ENCODE measurements at regions not wholly inside any gene's neighbourhood (a gene's known extent, or its start where the extent isn't known, plus 50 kb on each side); places are given as distances from the start of the nearest gene placed in this dataset.

- Histone ChIP-seq H2AFZ (ENCODE audit: low read depth, low read length) (no peak overlapping the region), H3F3A (ENCODE audit: insufficient read depth, low read length, poor library complexity, severe bottlenecking) (no peaks in the 10 kb centered on the region)
These were observed 459.4 kb upstream of the DMAC1 start for GRCh38 chr9:8259028-8259427.

GRCh38 chr9:8256880-8257279 is 457.3 kb upstream of the DMAC1 start:
- H3K27ac ChIP-seq (ENCODE audit: low read length), result no peak overlapping the region
- no peaks in the 10 kb centered on the region for H4K20me1 ChIP-seq (ENCODE audit: insufficient read depth)
- no peak overlapping the region for H3K9ac ChIP-seq (ENCODE audit: low read length)
- no peak overlapping the region for H2AFZ ChIP-seq (ENCODE audit: low read depth, low read length)
- H3K27me3 ChIP-seq (ENCODE audit: insufficient read depth, low read depth, low read length), result no peaks in the 10 kb centered on the region
- H3K79me2 ChIP-seq (replicated peaks; ENCODE audit: insufficient read depth, low read length), result no peaks in the 10 kb centered on the region
- H3K36me3 ChIP-seq (ENCODE audit: insufficient read depth, low read length), result no peaks in the 10 kb centered on the region
- no peaks in the 10 kb centered on the region for H3K9me2 ChIP-seq (ENCODE audit: insufficient read depth, low read length)
- H3K9me3 ChIP-seq (ENCODE audit: low read length), result no peaks in the 10 kb centered on the region
- no peaks in the 10 kb centered on the region for H3F3A ChIP-seq (ENCODE audit: insufficient read depth, low read length, poor library complexity, severe bottlenecking)
- no peak overlapping the region for H3K4me2 ChIP-seq (ENCODE audit: low read length)
- no peak overlapping the region for H3K4me3 ChIP-seq (ENCODE audit: low read length)
- TF ChIP-seq SMC3 (conservative IDR thresholded peaks at IDR 0.05; ENCODE audit: poor library complexity) (no peak), TAF1 (IDR thresholded peaks at IDR 0.05; ENCODE audit: low read depth) (no peak), REST (IDR thresholded peaks at IDR 0.05; ENCODE audit: borderline replicate concordance) (no peak), EZH2 (IDR thresholded peaks at IDR 0.05; ENCODE audit: borderline replicate concordance, insufficient read depth, low read length, poor library complexity, severe bottlenecking) (no peak), RAD21 (conservative IDR thresholded peaks at IDR 0.05) (no peak), MXI1 (conservative IDR thresholded peaks at IDR 0.05; ENCODE audit: poor library complexity, severe bottlenecking) (no peak), EP300 (conservative IDR thresholded peaks at IDR 0.05; ENCODE audit: poor library complexity, severe bottlenecking) (no peak)

More at GRCh38 chr9:8259028-8259427, 459.4 kb upstream of the DMAC1 start:
- Histone ChIP-seq H3K4me2 (ENCODE audit: low read length) (no peak overlapping the region), H3K9me2 (ENCODE audit: insufficient read depth, low read length) (no peaks in the 10 kb centered on the region), H3K9me3 (ENCODE audit: low read length) (no peaks in the 10 kb centered on the region), H4K20me1 (ENCODE audit: insufficient read depth) (no peaks in the 10 kb centered on the region), H3K4me3 (ENCODE audit: low read length) (no peak overlapping the region), H3K36me3 (ENCODE audit: insufficient read depth, low read length) (no peaks in the 10 kb centered on the region), H3K9ac (ENCODE audit: low read length) (no peak overlapping the region), H3K27ac (ENCODE audit: low read length) (no peak overlapping the region), H3K79me2 (replicated peaks; ENCODE audit: insufficient read depth, low read length) (no peaks in the 10 kb centered on the region), H3K27me3 (ENCODE audit: insufficient read depth, low read depth, low read length) (no peaks in the 10 kb centered on the region)
- TF ChIP-seq CTCF (IDR thresholded peaks at IDR 0.05; ENCODE audit: poor library complexity, severe bottlenecking) (no peak), RAD21 (conservative IDR thresholded peaks at IDR 0.05) (no peak), TAF1 (IDR thresholded peaks at IDR 0.05; ENCODE audit: low read depth) (no peak), REST (IDR thresholded peaks at IDR 0.05; ENCODE audit: borderline replicate concordance) (no peak), SMC3 (conservative IDR thresholded peaks at IDR 0.05; ENCODE audit: poor library complexity) (no peak), EP300 (conservative IDR thresholded peaks at IDR 0.05; ENCODE audit: poor library complexity, severe bottlenecking) (no peak), MXI1 (conservative IDR thresholded peaks at IDR 0.05; ENCODE audit: poor library complexity, severe bottlenecking) (no peak), EZH2 (IDR thresholded peaks at IDR 0.05; ENCODE audit: borderline replicate concordance, insufficient read depth, low read length, poor library complexity, severe bottlenecking) (no peak), POLR2AphosphoS5 (IDR thresholded peaks at IDR 0.05) (no peak)
